ENCODE measurements at regions not wholly inside any gene's neighbourhood (a gene's known extent, or its start where the extent isn't known, plus 50 kb on each side); places are given as distances from the start of the nearest gene placed in this dataset.

GRCh38 chr20:55394592-55394991, 610.7 kb downstream of the CBLN4 start:
- ATAC-seq (no peak), DNase-seq (no peak)
- H3K9me3 ChIP-seq, result no peaks in the 10 kb centered on the region
- no peaks in the 10 kb centered on the region for H3K36me3 ChIP-seq (ENCODE audit: low read depth)
- no peaks in the 10 kb centered on the region for H3K4me1 ChIP-seq (ENCODE audit: low read depth)
- no peak overlapping the region for H3K4me3 ChIP-seq
- no peak for TF ChIP-seq CTCF (IDR thresholded peaks at IDR 0.05)
- intact Hi-C loops (cut with DNase I, micrococcal nuclease), result no loop called here

GRCh38 chr20:55390791-55391190, 614.5 kb downstream of the CBLN4 start:
- DNase-seq, result no peak
- no peaks in the 10 kb centered on the region for H3K4me1 ChIP-seq (ENCODE audit: low read depth)
- ATAC-seq, result no peak
- no peak overlapping the region for H3K4me3 ChIP-seq
- no peak for TF ChIP-seq CTCF (IDR thresholded peaks at IDR 0.05)
- intact Hi-C loops (cut with DNase I, micrococcal nuclease), result no loop called here
- H3K36me3 ChIP-seq (ENCODE audit: low read depth), result no peaks in the 10 kb centered on the region
- no peaks in the 10 kb centered on the region for H3K9me3 ChIP-seq

- TF ChIP-seq CTCF (IDR thresholded peaks at IDR 0.05), result no peak
- Histone ChIP-seq H3K36me3 (ENCODE audit: low read depth) (no peaks in the 10 kb centered on the region), H3K4me3 (no peak overlapping the region), H3K9me3 (no peaks in the 10 kb centered on the region), H3K4me1 (ENCODE audit: low read depth) (no peaks in the 10 kb centered on the region)
- DNase-seq, result no peak
- ATAC-seq, result no peak
- intact Hi-C loops (cut with DNase I, micrococcal nuclease), result no loop called here
These were observed 618.6 kb downstream of the CBLN4 start for GRCh38 chr20:55386686-55387085.

GRCh38 chr20:55375920-55376319, 629.4 kb downstream of the CBLN4 start:
- intact Hi-C loops (cut with DNase I, micrococcal nuclease), result no loop called here
- Histone ChIP-seq H3K4me1 (ENCODE audit: low read depth) (no peaks in the 10 kb centered on the region), H3K4me3 (no peak overlapping the region), H3K9me3 (no peaks in the 10 kb centered on the region), H3K36me3 (ENCODE audit: low read depth) (no peaks in the 10 kb centered on the region)
- ATAC-seq, result no peak
- DNase-seq, result no peak
- no peak for TF ChIP-seq CTCF (IDR thresholded peaks at IDR 0.05)

- no peak for DNase-seq
- H3K4me3 ChIP-seq, result no peak overlapping the region
- ATAC-seq, result no peak
- no peaks in the 10 kb centered on the region for H3K36me3 ChIP-seq (ENCODE audit: low read depth)
- intact Hi-C loops (cut with DNase I, micrococcal nuclease), result no loop called here
- no peak for TF ChIP-seq CTCF (IDR thresholded peaks at IDR 0.05)
- H3K4me1 ChIP-seq (ENCODE audit: low read depth), result no peaks in the 10 kb centered on the region
- H3K9me3 ChIP-seq, result no peaks in the 10 kb centered on the region
These were observed 639.6 kb downstream of the CBLN4 start for GRCh38 chr20:55365745-55366144.

- no peak for DNase-seq
- Histone ChIP-seq H3K4me1 (ENCODE audit: low read depth) (no peaks in the 10 kb centered on the region), H3K4me3 (no peak overlapping the region), H3K36me3 (ENCODE audit: low read depth) (no peaks in the 10 kb centered on the region), H3K9me3 (no peaks in the 10 kb centered on the region)
- no peak for ATAC-seq
- intact Hi-C loops (cut with DNase I, micrococcal nuclease), result no loop called here
- TF ChIP-seq CTCF (IDR thresholded peaks at IDR 0.05), result no peak
These were observed 644.4 kb downstream of the CBLN4 start for GRCh38 chr20:55360895-55361294.

All from mucosa of descending colon (tissue), 3 donors.